Duodenal mucosa (tissue), 2 donors: ENCODE measurements at regions not wholly inside any gene's neighbourhood (a gene's known extent, or its start where the extent isn't known, plus 50 kb on each side); places are given as distances from the start of the nearest gene placed in this dataset.

Experiments
- H3K27ac ChIP-seq: one replicate; pipeline ENCODE4 v1.7.0; 2013; ENCODE audit warnings: low read depth, low read length
- H3K27me3 ChIP-seq, 2 donors: one replicate each; pipeline ENCODE4 v1.7.0; 2013; ENCODE audit warnings: low read length in 2 of 2, control low read depth in 1 of 2; ENCODE audit not compliant: insufficient read depth in 2 of 2, control insufficient read depth in 1 of 2
- H3K36me3 ChIP-seq, 2 donors: one replicate each; pipeline ENCODE4 v1.7.0; 2013; ENCODE audit warnings: low read length in 2 of 2, control low read depth in 1 of 2; ENCODE audit not compliant: insufficient read depth in 2 of 2, control insufficient read depth in 1 of 2
- H3K4me1 ChIP-seq, 2 donors: one replicate each; pipeline ENCODE4 v1.7.0; 2013; ENCODE audit warnings: low read length in 2 of 2, control low read depth in 1 of 2; ENCODE audit not compliant: insufficient read depth in 2 of 2, control insufficient read depth in 1 of 2
- H3K4me3 ChIP-seq, 2 donors: one replicate each; pipeline ENCODE4 v1.7.0; 2013; ENCODE audit warnings: low read length in 2 of 2, low read depth in 1 of 2
- H3K9ac ChIP-seq, 2 donors: one replicate each; pipeline ENCODE4 v1.7.0; 2013; ENCODE audit warnings: low read length in 2 of 2, low read depth in 1 of 2
- H3K9me3 ChIP-seq, 2 donors: one replicate each; pipeline ENCODE4 v1.7.0; 2013; ENCODE audit warnings: low read length in 2 of 2, control low read depth in 1 of 2; ENCODE audit not compliant: control insufficient read depth in 1 of 2

DNA sequence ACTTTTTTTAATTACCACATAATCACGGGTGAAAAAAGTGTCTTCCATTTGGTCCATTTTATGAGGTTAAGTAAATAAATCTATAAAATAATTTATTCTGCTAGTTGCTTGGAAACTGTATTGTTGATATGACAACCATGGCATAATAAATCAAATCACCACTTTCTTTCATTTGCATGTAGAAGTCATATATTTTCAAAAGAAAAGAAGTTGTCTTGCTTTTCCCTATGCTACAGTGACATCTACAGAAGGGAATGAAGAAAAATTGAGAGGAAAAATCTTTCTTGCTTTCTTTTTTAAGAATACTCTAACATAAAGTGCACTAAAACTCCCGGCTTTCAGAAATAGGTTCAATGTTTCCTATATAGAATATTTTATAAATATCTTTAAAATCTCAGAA lies 228.5 kb downstream of the ZBBX start:
- Histone ChIP-seq H3K9ac (no peak overlapping the region), H3K27ac (no peak overlapping the region), H3K4me1 (no peaks in the 10 kb centered on the region), H3K4me3 (no peak overlapping the region), H3K27me3 (no peaks in the 10 kb centered on the region), H3K9me3 (no peaks in the 10 kb centered on the region), H3K36me3 (no peaks in the 10 kb centered on the region)

DNA sequence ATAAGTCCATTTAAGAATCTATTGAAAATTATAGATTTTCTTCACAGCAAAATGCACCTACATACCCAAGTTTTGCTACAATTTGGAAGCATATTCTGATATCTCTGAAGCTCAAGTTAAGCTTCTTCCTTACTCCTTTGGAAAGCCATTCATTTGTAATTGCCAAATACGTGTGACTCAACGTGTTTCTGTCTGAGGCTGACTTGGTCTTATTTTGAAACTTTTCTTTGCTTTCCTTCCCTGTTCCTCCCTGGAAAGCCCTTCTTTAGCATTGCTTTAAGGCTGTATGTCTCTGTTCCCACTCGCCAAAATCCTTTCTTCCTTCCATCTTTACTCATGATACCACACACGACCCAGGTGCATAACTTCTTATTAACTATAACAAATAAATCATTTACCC lies 232.0 kb downstream of the ZBBX start:
- no peaks in the 10 kb centered on the region for H3K4me1 ChIP-seq
- H3K4me3 ChIP-seq, result no peak overlapping the region
- no peaks in the 10 kb centered on the region for H3K27me3 ChIP-seq
- H3K9ac ChIP-seq, result no peak overlapping the region
- H3K27ac ChIP-seq, result no peak overlapping the region
- no peaks in the 10 kb centered on the region for H3K9me3 ChIP-seq
- H3K36me3 ChIP-seq, result no peaks in the 10 kb centered on the region

DNA sequence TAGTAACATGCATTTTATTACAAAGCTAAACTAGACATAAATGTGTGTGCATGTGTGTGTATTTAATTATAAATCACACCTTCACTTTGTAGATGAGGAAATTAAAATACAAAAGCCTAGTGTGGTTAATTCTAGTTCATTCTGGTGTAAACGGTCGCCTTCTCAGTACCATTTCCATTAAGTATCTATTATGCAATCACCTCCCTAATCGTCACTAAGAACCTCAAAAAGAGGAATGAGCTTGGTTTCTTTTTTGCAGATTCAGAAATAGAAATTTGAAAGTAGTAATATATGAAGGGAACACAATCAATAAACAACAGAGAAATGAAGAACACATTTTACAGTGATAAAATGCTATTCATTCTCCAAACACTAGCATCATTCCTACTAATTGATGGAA lies 233.2 kb downstream of the ZBBX start:
- H3K4me1 ChIP-seq, result no peaks in the 10 kb centered on the region
- no peaks in the 10 kb centered on the region for H3K27me3 ChIP-seq
- H3K36me3 ChIP-seq, result no peaks in the 10 kb centered on the region
- H3K4me3 ChIP-seq, result no peak overlapping the region
- no peaks in the 10 kb centered on the region for H3K9me3 ChIP-seq
- H3K27ac ChIP-seq, result no peak overlapping the region
- no peak overlapping the region for H3K9ac ChIP-seq

DNA sequence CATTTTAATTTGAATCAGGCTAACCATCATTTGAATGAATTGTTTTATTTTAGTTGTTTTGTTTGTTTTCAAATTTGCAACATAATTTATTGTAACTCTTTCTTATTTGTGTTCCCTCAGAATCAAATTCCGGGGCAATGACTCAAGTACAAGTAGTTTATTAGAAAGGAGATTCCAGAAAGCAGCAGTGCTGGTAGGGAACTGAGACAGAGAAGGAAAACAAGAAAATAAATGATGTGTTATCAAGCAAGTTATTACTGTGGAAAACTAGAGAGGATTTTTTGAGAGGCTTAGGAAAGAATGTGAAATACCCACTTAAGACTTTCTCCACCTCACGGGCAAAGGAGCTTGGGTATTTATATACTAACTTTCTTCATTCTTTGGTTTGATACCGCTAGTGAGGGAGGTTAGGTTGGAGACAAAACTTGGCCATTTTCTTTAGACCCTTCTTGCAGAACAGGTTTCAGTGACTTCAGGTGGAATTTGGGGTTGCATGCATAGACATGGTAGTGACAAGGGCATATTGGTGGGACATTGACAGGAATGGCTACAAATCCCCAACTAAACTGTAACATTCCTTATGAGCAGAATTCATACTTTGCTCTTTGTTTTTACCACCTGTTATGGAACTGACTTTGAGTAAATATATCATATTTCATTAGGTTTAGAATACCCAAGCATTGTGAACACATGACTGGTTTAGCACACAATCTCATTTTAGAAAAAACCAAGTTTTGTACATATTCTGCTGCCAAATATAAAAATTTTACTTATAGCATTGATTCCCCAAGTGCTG lies 254.3 kb downstream of the ZBBX start:
- no peak overlapping the region for H3K9ac ChIP-seq
- H3K9me3 ChIP-seq, result peaks cover 0 to 5% of the 10 kb centered on the region in 2 donors
- H3K27me3 ChIP-seq, result no peaks in the 10 kb centered on the region
- H3K4me3 ChIP-seq, result no peak overlapping the region
- no peak overlapping the region for H3K27ac ChIP-seq
- H3K4me1 ChIP-seq, result no peaks in the 10 kb centered on the region
- H3K36me3 ChIP-seq, result no peaks in the 10 kb centered on the region

DNA sequence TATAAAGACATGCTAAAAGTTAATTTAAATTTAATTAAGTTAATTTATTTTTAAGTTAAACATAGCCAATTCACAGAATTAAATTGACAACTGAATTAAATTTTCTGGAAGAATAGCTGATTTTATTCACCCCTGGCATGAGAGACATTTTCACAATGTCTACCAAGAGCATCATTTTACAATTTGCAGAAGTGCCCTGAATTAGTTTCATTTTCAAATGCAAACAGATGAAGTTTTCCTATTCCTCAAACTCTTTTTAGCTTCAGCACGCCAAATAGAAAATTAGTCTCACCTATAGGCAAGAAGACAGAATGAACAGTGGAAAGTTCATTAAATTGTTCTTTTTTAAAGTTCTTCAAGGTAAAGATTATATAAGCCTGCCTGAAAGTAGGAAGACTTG lies 259.3 kb downstream of the ZBBX start:
- Histone ChIP-seq H3K9me3 (peaks cover 0 to 5% of the 10 kb centered on the region in 2 donors), H3K36me3 (no peaks in the 10 kb centered on the region), H3K4me1 (no peaks in the 10 kb centered on the region), H3K27me3 (no peaks in the 10 kb centered on the region), H3K4me3 (no peak overlapping the region), H3K9ac (no peak overlapping the region), H3K27ac (no peak overlapping the region)

DNA sequence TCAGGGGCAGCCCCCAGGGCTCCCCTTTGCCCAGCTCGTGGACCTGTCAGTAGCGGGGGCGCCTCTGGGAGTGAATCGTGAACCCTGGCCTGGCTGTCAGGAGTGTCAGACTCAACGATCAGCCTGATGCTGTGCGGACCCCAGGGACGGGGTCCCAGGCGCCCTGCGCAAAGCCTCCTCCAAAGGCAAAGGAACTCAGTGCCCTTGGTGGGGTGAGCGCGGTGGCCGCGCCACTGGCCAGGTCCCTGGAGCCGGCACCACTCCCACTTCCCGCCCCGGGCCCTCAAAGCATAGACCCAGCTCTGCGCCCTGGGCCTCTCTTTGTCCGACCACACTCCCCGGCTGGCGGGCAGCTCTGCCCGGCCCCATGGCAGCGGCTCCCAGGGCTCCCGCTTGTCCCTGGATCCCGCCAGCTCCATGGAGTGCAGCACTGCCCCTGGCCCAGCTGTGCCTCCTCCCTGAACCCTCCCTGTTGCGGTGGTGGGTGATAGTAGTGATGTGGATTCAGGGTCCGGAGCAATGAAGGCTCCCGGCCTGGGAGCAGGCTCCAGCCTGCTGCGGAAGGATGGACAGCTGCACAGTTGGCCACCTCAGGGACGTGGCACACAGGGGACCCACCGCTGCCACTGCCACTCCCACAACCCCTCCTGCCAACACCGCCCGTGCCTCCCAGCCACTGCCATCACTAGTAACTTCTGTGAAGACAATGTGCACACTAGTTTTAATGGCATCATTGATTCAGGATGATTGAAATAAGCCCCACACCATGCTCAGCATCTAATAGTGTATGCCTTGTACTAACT lies 263.8 kb downstream of the ZBBX start:
- Histone ChIP-seq H3K9ac (no peak overlapping the region), H3K27ac (no peak overlapping the region), H3K4me3 (no peak overlapping the region), H3K27me3 (no peaks in the 10 kb centered on the region), H3K36me3 (no peaks in the 10 kb centered on the region), H3K9me3 (no peaks in the 10 kb centered on the region), H3K4me1 (no peaks in the 10 kb centered on the region)

DNA sequence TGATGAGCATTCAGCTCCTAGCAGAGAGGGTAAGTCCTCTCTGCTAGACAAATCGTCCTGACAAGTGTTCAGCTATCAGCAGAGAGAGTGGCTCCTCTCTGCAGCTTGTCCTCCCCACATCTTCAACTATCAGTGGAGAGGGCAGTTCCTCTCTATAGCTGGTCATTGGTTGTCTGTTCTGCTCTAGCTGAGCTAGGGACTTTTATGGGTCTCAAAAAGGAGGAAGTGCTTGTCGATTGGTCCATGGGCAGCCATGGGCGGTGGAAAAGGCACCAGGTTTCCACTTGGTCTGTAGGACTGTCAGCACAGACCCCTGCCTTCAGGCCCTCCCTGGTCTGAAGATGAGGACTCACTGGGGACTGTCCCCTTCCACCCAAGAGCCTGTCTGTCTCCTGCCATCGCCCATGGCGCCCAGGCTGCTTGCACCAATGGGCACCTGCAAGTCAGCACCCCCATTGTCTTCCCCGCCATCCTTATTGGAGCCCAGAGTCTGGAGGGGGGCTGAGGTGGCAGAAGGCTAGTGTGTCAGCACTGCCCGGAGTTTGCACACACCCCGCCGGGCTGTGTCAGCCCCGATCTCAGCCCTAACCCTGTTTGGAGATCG lies 264.7 kb downstream of the ZBBX start:
- no peaks in the 10 kb centered on the region for H3K4me1 ChIP-seq
- H3K27me3 ChIP-seq, result no peaks in the 10 kb centered on the region
- H3K9ac ChIP-seq, result no peak overlapping the region
- no peaks in the 10 kb centered on the region for H3K36me3 ChIP-seq
- H3K27ac ChIP-seq, result no peak overlapping the region
- no peak overlapping the region for H3K4me3 ChIP-seq
- H3K9me3 ChIP-seq, result no peaks in the 10 kb centered on the region

DNA sequence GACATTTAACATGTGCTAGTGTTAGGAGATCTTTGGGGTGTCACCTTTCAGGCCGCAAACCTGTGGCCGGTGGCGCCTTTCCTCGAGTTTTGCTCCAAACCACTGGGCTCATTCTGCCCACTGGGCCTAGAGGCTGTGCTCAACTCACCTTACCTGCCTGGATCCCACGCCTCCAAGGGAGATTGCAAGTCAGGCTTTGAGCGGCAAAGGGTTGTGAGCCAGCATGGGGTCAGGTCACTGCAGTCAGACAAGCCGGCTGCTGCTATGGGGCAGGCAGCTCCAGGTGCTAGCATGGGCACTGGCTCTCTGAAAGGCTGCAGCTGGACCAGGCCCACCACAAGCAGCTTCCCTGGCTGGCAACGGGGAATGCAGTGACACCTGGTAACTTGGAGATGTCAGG lies 265.5 kb downstream of the ZBBX start:
- H3K4me1 ChIP-seq, result no peaks in the 10 kb centered on the region
- H3K9ac ChIP-seq, result no peak overlapping the region
- H3K27me3 ChIP-seq, result no peaks in the 10 kb centered on the region
- H3K36me3 ChIP-seq, result no peaks in the 10 kb centered on the region
- H3K27ac ChIP-seq, result no peak overlapping the region
- H3K4me3 ChIP-seq, result no peak overlapping the region
- no peaks in the 10 kb centered on the region for H3K9me3 ChIP-seq

DNA sequence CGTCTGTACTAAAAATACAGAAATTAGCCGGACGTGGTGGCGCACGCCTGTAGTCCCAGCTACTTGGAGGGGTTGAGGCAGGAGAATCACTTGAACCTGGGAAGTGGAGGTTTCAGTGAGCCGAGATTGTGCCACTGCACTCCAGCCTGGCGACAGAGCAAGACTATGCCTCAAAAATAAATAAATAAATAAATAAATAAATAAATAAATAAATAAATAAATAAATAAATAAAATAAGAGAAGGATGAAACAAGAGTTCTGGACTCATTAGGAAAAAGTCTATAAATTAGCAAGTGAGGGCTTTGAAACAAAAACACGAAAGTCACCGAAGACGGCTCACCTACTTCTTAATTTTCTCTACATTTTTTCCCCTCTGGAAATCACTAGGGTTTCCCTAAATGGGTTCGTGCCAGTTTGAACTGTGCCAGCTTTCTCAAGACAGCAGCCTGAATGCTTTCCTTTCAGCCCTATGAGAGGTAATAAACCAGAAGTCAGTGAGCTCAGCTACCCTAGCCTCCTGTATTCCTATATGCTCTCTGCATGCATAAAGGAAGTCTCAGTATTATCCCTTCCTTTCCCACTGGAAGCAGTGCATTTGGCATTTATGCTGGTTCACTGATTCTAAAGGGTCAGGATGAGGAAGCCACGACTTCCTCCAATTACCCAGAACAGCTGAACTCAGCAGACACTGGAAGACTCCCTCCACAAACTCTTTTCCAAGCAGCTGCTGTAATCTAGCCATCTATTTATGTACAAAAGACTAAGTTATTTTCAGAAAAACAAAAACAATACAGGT lies 266.9 kb downstream of the ZBBX start:
- H3K27ac ChIP-seq, result no peak overlapping the region
- no peaks in the 10 kb centered on the region for H3K27me3 ChIP-seq
- H3K4me1 ChIP-seq, result no peaks in the 10 kb centered on the region
- no peak overlapping the region for H3K9ac ChIP-seq
- H3K36me3 ChIP-seq, result no peaks in the 10 kb centered on the region
- H3K4me3 ChIP-seq, result no peak overlapping the region
- H3K9me3 ChIP-seq, result no peaks in the 10 kb centered on the region
